A549 (cell line): ENCODE measurements at regions not wholly inside any gene's neighbourhood (a gene's known extent, or its start where the extent isn't known, plus 50 kb on each side); places are given as distances from the start of the nearest gene placed in this dataset.

ENCODE experiments used
- CHD4 ChIP-seq: fragments of 200-600 bp; sonication (generic); IDR thresholded peaks from 2 replicates; pipeline ENCODE4 v1.6.1; 2016; ENCODE audit warnings: antibody characterized with exemption, mild to moderate bottlenecking, borderline replicate concordance
- EP300 ChIP-seq, 2 experiments: fragments of >200 bp; sonication (Bioruptor Twin); formaldehyde crosslinking; IDR thresholded peaks; 2 replicates in 1 of 2; 3 replicates in 1 of 2; pipeline ENCODE4 v1.6.1; 2016 to 2017
- GATA3 ChIP-seq: IDR thresholded peaks from 2 replicates; pipeline ENCODE4 v1.6.1; 2012; ENCODE audit warnings: borderline replicate concordance
- KDM1A ChIP-seq: fragments of 200-600 bp; sonication (generic); IDR thresholded peaks from 2 replicates; pipeline ENCODE4 v1.6.1; 2016; ENCODE audit warnings: low read depth, mild to moderate bottlenecking
- PHF8 ChIP-seq: fragments of 200-600 bp; sonication (generic); IDR thresholded peaks from 2 replicates; pipeline ENCODE4 v1.6.1; 2016; ENCODE audit warnings: low read depth, mild to moderate bottlenecking, antibody characterized with exemption, moderate library complexity, borderline replicate concordance
- POLR2A ChIP-seq: IDR thresholded peaks from 2 replicates; pipeline ENCODE4 v1.6.1; 2012; ENCODE audit warnings: mild to moderate bottlenecking, low read length
- RAD21 ChIP-seq, 2 experiments: fragments of >200 bp in 1 of 2; sonication (Bioruptor Twin) in 1 of 2; formaldehyde crosslinking in 1 of 2; IDR thresholded peaks in 1 of 2; conservative IDR thresholded peaks in 1 of 2; 2 replicates in 1 of 2; 3 replicates in 1 of 2; pipeline ENCODE4 v1.6.1; 2012 to 2018; ENCODE audit warnings: inconsistent platforms in 1 of 2
- RCOR1 ChIP-seq: fragments of 150-350 bp; IDR thresholded peaks from 2 replicates; pipeline ENCODE4 v1.6.1; 2014; ENCODE audit warnings: antibody characterized with exemption, low read length, low read depth
- REST ChIP-seq: fragments of 200-600 bp; sonication (generic); IDR thresholded peaks from 2 replicates; pipeline ENCODE4 v1.6.1; 2016; ENCODE audit warnings: antibody characterized with exemption, mild to moderate bottlenecking, moderate library complexity
- RFX5 ChIP-seq: fragments of 450-650 bp; IDR thresholded peaks from 2 replicates; pipeline ENCODE4 v1.7.1; 2014; ENCODE audit warnings: antibody characterized with exemption, mild to moderate bottlenecking, moderate library complexity
- TFCP2L1 ChIP-seq: fragments of 250-450 bp; sonication (Bioruptor Pico); IDR thresholded peaks from 2 replicates; pipeline ENCODE4 v1.5.0; 2021; ENCODE audit warnings: mild to moderate bottlenecking
- TF ChIP-seq, protein P1 (sequence below): fragments of >200 bp; sonication (Bioruptor Twin); formaldehyde crosslinking; IDR thresholded peaks from 3 replicates; pipeline ENCODE4 v1.5.1; 2016
- TF ChIP-seq, protein P2 (sequence below): fragments of 450-650 bp; IDR thresholded peaks from 2 replicates; pipeline ENCODE4 v1.6.1; 2014; ENCODE audit warnings: antibody characterized with exemption

DNA sequence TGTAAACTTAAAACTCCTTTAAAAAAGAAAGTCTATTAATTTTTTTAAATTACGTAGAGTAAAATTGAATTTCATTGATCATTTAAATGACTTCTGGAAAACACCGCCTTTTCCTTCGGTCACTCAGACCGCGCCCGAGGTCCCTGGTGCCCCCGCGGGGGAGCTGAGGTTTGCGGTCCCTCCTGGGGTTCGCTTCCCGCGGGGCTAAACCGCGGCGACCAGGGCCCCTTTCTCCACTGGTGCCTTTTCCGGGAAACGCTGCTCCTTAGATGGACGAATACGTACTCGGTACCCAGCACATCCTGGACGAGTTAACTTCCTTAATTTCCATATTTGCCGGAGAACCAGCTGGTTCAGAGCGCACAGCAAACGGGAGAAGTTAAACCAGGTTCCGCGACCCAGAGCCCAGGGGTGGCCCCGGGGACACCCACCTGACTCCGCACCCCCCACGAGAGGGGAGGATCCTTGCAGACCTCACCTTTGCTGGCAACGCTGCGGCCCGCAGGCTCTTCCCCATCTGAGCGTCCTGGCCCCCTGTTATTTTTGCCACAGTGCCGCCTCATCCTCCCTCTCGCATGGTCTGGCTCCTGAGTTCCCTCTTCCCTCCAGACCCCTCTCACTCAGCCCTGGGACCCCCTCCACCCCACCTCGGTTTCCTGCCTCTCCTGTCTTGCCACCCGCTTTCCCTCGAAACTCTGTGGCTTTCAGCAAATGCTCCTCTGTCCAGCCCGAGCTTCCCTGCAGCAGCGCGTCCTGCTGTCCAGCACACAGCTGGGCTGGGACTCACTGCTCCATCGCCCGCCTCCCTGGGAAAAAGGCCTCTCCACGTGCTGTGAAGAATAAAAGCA is 420.0 kb upstream of the MYT1L start:
- TF ChIP-seq REST, result no peak
- TF ChIP-seq, protein P1, sequence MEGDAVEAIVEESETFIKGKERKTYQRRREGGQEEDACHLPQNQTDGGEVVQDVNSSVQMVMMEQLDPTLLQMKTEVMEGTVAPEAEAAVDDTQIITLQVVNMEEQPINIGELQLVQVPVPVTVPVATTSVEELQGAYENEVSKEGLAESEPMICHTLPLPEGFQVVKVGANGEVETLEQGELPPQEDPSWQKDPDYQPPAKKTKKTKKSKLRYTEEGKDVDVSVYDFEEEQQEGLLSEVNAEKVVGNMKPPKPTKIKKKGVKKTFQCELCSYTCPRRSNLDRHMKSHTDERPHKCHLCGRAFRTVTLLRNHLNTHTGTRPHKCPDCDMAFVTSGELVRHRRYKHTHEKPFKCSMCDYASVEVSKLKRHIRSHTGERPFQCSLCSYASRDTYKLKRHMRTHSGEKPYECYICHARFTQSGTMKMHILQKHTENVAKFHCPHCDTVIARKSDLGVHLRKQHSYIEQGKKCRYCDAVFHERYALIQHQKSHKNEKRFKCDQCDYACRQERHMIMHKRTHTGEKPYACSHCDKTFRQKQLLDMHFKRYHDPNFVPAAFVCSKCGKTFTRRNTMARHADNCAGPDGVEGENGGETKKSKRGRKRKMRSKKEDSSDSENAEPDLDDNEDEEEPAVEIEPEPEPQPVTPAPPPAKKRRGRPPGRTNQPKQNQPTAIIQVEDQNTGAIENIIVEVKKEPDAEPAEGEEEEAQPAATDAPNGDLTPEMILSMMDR, result no peak
- no peak for TF ChIP-seq RAD21 (conservative IDR thresholded peaks at IDR 0.05 in 1 of 2, IDR thresholded peaks at IDR 0.05 in 1 of 2)
- no peak for TF ChIP-seq POLR2A
- TF ChIP-seq EP300 (IDR thresholded peaks at IDR 0.05), result no peak
- TF ChIP-seq CHD4, result no peak
- TF ChIP-seq RCOR1, result no peak
- no peak for TF ChIP-seq RFX5
- no peak for TF ChIP-seq KDM1A
- no peak for TF ChIP-seq PHF8
- TF ChIP-seq, protein P2, sequence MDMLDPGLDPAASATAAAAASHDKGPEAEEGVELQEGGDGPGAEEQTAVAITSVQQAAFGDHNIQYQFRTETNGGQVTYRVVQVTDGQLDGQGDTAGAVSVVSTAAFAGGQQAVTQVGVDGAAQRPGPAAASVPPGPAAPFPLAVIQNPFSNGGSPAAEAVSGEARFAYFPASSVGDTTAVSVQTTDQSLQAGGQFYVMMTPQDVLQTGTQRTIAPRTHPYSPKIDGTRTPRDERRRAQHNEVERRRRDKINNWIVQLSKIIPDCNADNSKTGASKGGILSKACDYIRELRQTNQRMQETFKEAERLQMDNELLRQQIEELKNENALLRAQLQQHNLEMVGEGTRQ, result no peak
- TF ChIP-seq GATA3, result no peak
- TF ChIP-seq TFCP2L1, result no peak
